ENCODE measurements at regions not wholly inside any gene's neighbourhood (a gene's known extent, or its start where the extent isn't known, plus 50 kb on each side); places are given as distances from the start of the nearest gene placed in this dataset.

- TF ChIP-seq FOSL2 (IDR thresholded peaks at IDR 0.05; ENCODE audit: borderline replicate concordance, low read depth) (no peak), EP300 (IDR thresholded peaks at IDR 0.05; ENCODE audit: borderline replicate concordance in 1 of 2, low read depth in 1 of 2, low read length in 1 of 2) (no peak), EZH2phosphoT487 (IDR thresholded peaks at IDR 0.05; ENCODE audit: borderline replicate concordance, low read depth) (no peak)
Observed at GRCh38 chr12:25423355-25424050, 129.6 kb downstream of the LMNTD1 start.

Measured in SK-N-SH (cell line).